NT2/D1 (cell line): ENCODE measurements at regions not wholly inside any gene's neighbourhood (a gene's known extent, or its start where the extent isn't known, plus 50 kb on each side); places are given as distances from the start of the nearest gene placed in this dataset.

Experiments used
- YY1 ChIP-seq: IDR thresholded peaks from 2 replicates; pipeline ENCODE4 v1.6.1; 2011; ENCODE audit not compliant: insufficient read length, insufficient read depth
- ZNF274 ChIP-seq: IDR thresholded peaks from 2 replicates; pipeline ENCODE4 v1.6.1; 2011; ENCODE audit warnings: mild to moderate bottlenecking, low read depth, low read length

- TF ChIP-seq ZNF274 (no peak), YY1 (no peak)
These were observed 985.2 kb upstream of the B3GALT2 start for GRCh38 chr1:194171596-194171995.
